SU-DHL-6 (cell line): ENCODE measurements at regions not wholly inside any gene's neighbourhood (a gene's known extent, or its start where the extent isn't known, plus 50 kb on each side); places are given as distances from the start of the nearest gene placed in this dataset.

Experiments used
- H2AFZ ChIP-seq: fragments of 200-600 bp; sonication (generic); 2 replicates; pipeline ENCODE4 v1.6.1; 2014; ENCODE audit warnings: low read depth, mild to moderate bottlenecking, moderate library complexity, mixed read lengths, antibody characterized with exemption, low read length; ENCODE audit not compliant: severe bottlenecking
- H3F3A ChIP-seq: fragments of 200-600 bp; shearing (Covaris generic); 2 replicates; pipeline ENCODE4 v1.6.0; 2016; ENCODE audit warnings: antibody characterized with exemption, mild to moderate bottlenecking; ENCODE audit not compliant: insufficient read depth
- H3K27ac ChIP-seq: fragments of 200-600 bp; sonication (generic); 2 replicates; pipeline ENCODE4 v1.5.1; 2016; ENCODE audit warnings: low read depth, mild to moderate bottlenecking, low read length, moderate library complexity, mixed read lengths
- H3K27me3 ChIP-seq: fragments of 200-600 bp; sonication (generic), shearing (Covaris generic); 2 replicates; pipeline ENCODE4 v1.6.0; 2014; ENCODE audit warnings: mild to moderate bottlenecking, low read length
- H3K36me3 ChIP-seq: fragments of 200-600 bp; sonication (generic); 2 replicates; pipeline ENCODE4 v1.6.1; 2014; ENCODE audit warnings: mild to moderate bottlenecking, low read length, mixed read lengths
- H3K4me2 ChIP-seq: fragments of 300-600, 200-600 bp; shearing (Covaris generic), sonication (generic); 2 replicates; pipeline ENCODE4 v1.6.0; 2014; ENCODE audit warnings: low read length, low read depth, mild to moderate bottlenecking; ENCODE audit not compliant: poor library complexity, severe bottlenecking
- H3K4me3 ChIP-seq: fragments of 200-600 bp; sonication (generic); 2 replicates; pipeline ENCODE4 v1.5.1; 2014; ENCODE audit warnings: antibody characterized with exemption, low read length, mild to moderate bottlenecking, mixed read lengths; ENCODE audit not compliant: insufficient read depth, poor library complexity, severe bottlenecking
- H3K79me2 ChIP-seq: fragments of 200-600 bp; sonication (generic); 2 replicates; pipeline ENCODE4 v1.6.1; 2014; ENCODE audit warnings: mild to moderate bottlenecking, low read length, moderate library complexity; ENCODE audit not compliant: insufficient read depth
- H3K9ac ChIP-seq: fragments of 200-600 bp; sonication (generic); 2 replicates; pipeline ENCODE4 v1.7.0; 2014; ENCODE audit warnings: mild to moderate bottlenecking, low read length
- H3K9me2 ChIP-seq: fragments of 200-600 bp; sonication (generic); replicated peaks from 2 replicates; pipeline ENCODE4 v1.6.1; 2014; ENCODE audit warnings: low read length; ENCODE audit not compliant: insufficient read depth
- H3K9me3 ChIP-seq: fragments of 200-600 bp; sonication (generic); 2 replicates; pipeline ENCODE4 v1.6.1; 2014; ENCODE audit warnings: low read length, mixed read lengths; ENCODE audit not compliant: insufficient read depth
- H4K20me1 ChIP-seq: fragments of 200-600 bp; sonication (generic); 2 replicates; pipeline ENCODE4 v1.6.1; 2014; ENCODE audit warnings: low read depth, mild to moderate bottlenecking, antibody characterized with exemption, low read length, moderate library complexity, mixed read lengths
- EZH2phosphoT487 ChIP-seq: fragments of 200-600 bp; sonication (generic), shearing (Covaris generic); conservative IDR thresholded peaks from 2 replicates; pipeline ENCODE4 v1.6.1; 2018; ENCODE audit warnings: mild to moderate bottlenecking, antibody characterized with exemption, low read length, moderate library complexity, mixed read lengths
- TF ChIP-seq, protein P1 (sequence below): fragments of 200-600 bp; sonication (generic); IDR thresholded peaks from one replicate; pipeline ENCODE4 v1.5.1; 2017; ENCODE audit warnings: antibody characterized with exemption, mild to moderate bottlenecking, low read length, moderate library complexity; ENCODE audit not compliant: insufficient read depth, poor library complexity, severe bottlenecking

DNA sequence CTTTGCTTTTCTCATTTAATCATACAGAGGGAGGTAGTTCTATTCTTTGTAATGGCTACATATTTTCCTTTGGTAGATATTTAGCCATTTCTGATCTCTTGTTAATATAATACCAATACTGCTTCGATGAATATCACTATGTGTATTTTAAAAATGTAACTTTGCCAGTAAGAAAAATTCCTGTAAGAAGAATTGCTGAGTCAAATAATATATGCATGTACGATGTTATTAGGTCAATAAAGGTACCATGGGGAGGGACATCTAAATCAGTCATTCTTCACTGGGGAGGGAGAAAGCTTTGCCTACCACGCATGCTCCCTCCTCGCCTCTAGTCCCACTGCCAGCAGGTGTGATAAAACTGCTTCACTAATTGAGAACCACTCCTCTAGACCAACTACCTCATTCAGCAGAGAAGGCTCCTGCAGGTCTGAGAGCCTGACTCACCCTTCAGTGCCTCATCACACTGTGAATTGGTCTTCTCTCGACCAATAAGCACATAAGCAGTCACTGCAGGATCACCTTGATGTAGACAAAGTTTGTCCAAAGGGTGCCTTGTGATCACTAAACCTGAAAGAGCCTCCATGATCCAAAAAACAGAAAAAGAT is 56.1 kb upstream of the TBCA start:
- Histone ChIP-seq H3K9me2 (no peaks in the 10 kb centered on the region), H3K9me3 (no peaks in the 10 kb centered on the region), H4K20me1 (no peaks in the 10 kb centered on the region), H2AFZ (no peak overlapping the region), H3F3A (no peaks in the 10 kb centered on the region), H3K4me3 (no peak overlapping the region), H3K79me2 (no peaks in the 10 kb centered on the region), H3K27me3 (no peaks in the 10 kb centered on the region), H3K4me2 (no peak overlapping the region), H3K9ac (no peak overlapping the region), H3K27ac (no peak overlapping the region), H3K36me3 (no peaks in the 10 kb centered on the region)
- TF ChIP-seq, protein P1, sequence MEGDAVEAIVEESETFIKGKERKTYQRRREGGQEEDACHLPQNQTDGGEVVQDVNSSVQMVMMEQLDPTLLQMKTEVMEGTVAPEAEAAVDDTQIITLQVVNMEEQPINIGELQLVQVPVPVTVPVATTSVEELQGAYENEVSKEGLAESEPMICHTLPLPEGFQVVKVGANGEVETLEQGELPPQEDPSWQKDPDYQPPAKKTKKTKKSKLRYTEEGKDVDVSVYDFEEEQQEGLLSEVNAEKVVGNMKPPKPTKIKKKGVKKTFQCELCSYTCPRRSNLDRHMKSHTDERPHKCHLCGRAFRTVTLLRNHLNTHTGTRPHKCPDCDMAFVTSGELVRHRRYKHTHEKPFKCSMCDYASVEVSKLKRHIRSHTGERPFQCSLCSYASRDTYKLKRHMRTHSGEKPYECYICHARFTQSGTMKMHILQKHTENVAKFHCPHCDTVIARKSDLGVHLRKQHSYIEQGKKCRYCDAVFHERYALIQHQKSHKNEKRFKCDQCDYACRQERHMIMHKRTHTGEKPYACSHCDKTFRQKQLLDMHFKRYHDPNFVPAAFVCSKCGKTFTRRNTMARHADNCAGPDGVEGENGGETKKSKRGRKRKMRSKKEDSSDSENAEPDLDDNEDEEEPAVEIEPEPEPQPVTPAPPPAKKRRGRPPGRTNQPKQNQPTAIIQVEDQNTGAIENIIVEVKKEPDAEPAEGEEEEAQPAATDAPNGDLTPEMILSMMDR: no peak
- TF ChIP-seq EZH2phosphoT487: no peak

DNA sequence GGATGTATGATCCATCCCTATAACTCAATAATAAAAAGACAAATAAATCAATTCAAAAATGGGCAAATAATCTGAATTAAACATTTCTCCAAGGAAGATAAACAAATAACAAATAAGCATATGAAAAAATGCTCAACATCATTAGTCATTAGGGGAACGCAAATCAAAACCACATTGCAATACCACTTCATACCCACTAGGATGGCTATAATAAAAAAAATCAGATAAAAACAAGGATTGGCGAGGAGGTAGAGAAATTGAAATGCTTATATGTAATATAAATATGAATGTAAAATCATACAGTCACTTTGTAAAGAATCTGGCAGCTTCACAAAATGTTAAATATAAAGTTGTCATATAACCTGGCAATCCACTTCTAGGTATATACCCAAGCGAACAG is 52.3 kb upstream of the TBCA start:
- H3K36me3 ChIP-seq: no peaks in the 10 kb centered on the region
- H3F3A ChIP-seq: no peaks in the 10 kb centered on the region
- H3K27ac ChIP-seq: no peak overlapping the region
- no peak for TF ChIP-seq EZH2phosphoT487
- TF ChIP-seq, protein P1: no peak
- no peaks in the 10 kb centered on the region for H4K20me1 ChIP-seq
- no peaks in the 10 kb centered on the region for H3K27me3 ChIP-seq
- no peak overlapping the region for H3K4me2 ChIP-seq
- no peaks in the 10 kb centered on the region for H3K79me2 ChIP-seq
- H3K9me3 ChIP-seq: no peaks in the 10 kb centered on the region
- no peak overlapping the region for H3K4me3 ChIP-seq
- H3K9ac ChIP-seq: no peak overlapping the region
- no peak overlapping the region for H2AFZ ChIP-seq
- H3K9me2 ChIP-seq: no peaks in the 10 kb centered on the region
